GM12878 (cell line): ENCODE measurements at regions not wholly inside any gene's neighbourhood (a gene's known extent, or its start where the extent isn't known, plus 50 kb on each side); places are given as distances from the start of the nearest gene placed in this dataset.

Experiments used
- CHD2 ChIP-seq: IDR thresholded peaks from 2 replicates; pipeline ENCODE4 v1.6.1; 2011; ENCODE audit warnings: low read depth, low read length, improper control_type of control experiment, borderline replicate concordance
- CREB1 ChIP-seq: IDR thresholded peaks from 2 replicates; pipeline ENCODE4 v1.6.1; 2012; ENCODE audit warnings: low read depth, mild to moderate bottlenecking, inconsistent platforms
- HCFC1 ChIP-seq: fragments of 150-350 bp; IDR thresholded peaks from 2 replicates; pipeline ENCODE4 v1.6.1; 2014; ENCODE audit warnings: low read length
- HDAC2 ChIP-seq: fragments of 200-600 bp; sonication (generic); IDR thresholded peaks from 2 replicates; pipeline ENCODE4 v1.6.1; 2017
- LARP7 ChIP-seq: fragments of 450-650 bp; IDR thresholded peaks from 2 replicates; pipeline ENCODE4 v1.6.1; 2017; ENCODE audit warnings: mild to moderate bottlenecking
- MEF2B ChIP-seq: fragments of 450-650 bp; IDR thresholded peaks from 2 replicates; pipeline ENCODE4 v1.6.1; 2018; ENCODE audit warnings: mild to moderate bottlenecking, moderate library complexity; ENCODE audit not compliant: partially characterized antibody, poor library complexity, severe bottlenecking
- MYC ChIP-seq: IDR thresholded peaks from 2 replicates; pipeline ENCODE4 v1.6.1; 2011; ENCODE audit warnings: mild to moderate bottlenecking, low read length, moderate library complexity, inconsistent platforms; ENCODE audit not compliant: insufficient read depth, insufficient replicate concordance, insufficient read length, severe bottlenecking
- PAX8 ChIP-seq: fragments of 450-650 bp; IDR thresholded peaks from 2 replicates; pipeline ENCODE4 v1.6.1; 2017; ENCODE audit warnings: mild to moderate bottlenecking, moderate library complexity
- POLR2A ChIP-seq: IDR thresholded peaks from 2 replicates; pipeline ENCODE4 v1.6.1; 2011; ENCODE audit warnings: low read depth, mild to moderate bottlenecking, low read length
- RELA ChIP-seq: fragments of 450-650 bp; IDR thresholded peaks from 2 replicates; pipeline ENCODE4 v1.8.0; 2014; ENCODE audit warnings: borderline replicate concordance; ENCODE audit not compliant: partially characterized antibody
- SIX5 ChIP-seq: IDR thresholded peaks from 2 replicates; pipeline ENCODE4 v1.6.1; 2011; ENCODE audit warnings: mild to moderate bottlenecking, low read depth, low read length, moderate library complexity; ENCODE audit not compliant: severe bottlenecking
- STAT3 ChIP-seq: IDR thresholded peaks from 2 replicates; pipeline ENCODE4 v1.6.1; 2011; ENCODE audit warnings: low read depth, low read length, improper control_type of control experiment
- TCF3 ChIP-seq: IDR thresholded peaks from 2 replicates; pipeline ENCODE4 v1.6.1; 2012; ENCODE audit warnings: low read depth, mild to moderate bottlenecking, low read length, borderline replicate concordance; ENCODE audit not compliant: insufficient read depth
- TF ChIP-seq, protein P1 (sequence below): IDR thresholded peaks from 2 replicates; pipeline ENCODE4 v1.6.1; 2011; ENCODE audit warnings: borderline replicate concordance, low read depth, mild to moderate bottlenecking, moderate library complexity, low read length; ENCODE audit not compliant: insufficient read depth, poor library complexity, severe bottlenecking
- TF ChIP-seq, protein P2 (sequence below): IDR thresholded peaks from 2 replicates; pipeline ENCODE4 v1.6.1; 2012; ENCODE audit warnings: low read depth, low read length, improper control_type of control experiment
- TF ChIP-seq, protein P3 (sequence below): IDR thresholded peaks from 2 replicates; pipeline ENCODE4 v1.6.1; 2012; ENCODE audit warnings: improper control_type of control experiment, low read depth, low read length; ENCODE audit not compliant: insufficient replicate concordance
- TF ChIP-seq, protein P4 (sequence below): IDR thresholded peaks from 2 replicates; pipeline ENCODE4 v1.6.1; 2012; ENCODE audit warnings: low read depth, low read length, improper control_type of control experiment
- TF ChIP-seq, protein P5 (sequence below): IDR thresholded peaks from 2 replicates; pipeline ENCODE4 v1.6.1; 2012; ENCODE audit warnings: mild to moderate bottlenecking, low read depth, low read length

DNA sequence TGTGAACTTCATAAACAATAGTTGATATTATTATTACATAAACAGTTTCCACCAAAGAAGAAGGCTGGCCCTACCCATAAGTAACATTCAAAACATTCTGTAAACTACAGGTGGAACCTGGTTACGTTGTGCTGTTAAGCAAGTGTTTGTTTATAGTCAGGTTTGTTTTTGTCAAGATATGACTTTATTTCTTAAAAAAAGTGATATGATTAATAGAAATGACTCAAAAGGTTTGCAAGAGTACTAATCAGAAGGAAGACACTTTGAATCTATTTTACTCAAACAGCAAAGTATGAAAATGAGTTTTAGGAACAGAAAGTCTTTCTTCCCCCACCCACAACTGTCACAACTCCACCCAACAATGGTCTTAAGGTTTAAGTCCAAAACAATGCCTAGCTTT is 220.8 kb downstream of the PLK2 start (continued):
- TF ChIP-seq, protein P1, sequence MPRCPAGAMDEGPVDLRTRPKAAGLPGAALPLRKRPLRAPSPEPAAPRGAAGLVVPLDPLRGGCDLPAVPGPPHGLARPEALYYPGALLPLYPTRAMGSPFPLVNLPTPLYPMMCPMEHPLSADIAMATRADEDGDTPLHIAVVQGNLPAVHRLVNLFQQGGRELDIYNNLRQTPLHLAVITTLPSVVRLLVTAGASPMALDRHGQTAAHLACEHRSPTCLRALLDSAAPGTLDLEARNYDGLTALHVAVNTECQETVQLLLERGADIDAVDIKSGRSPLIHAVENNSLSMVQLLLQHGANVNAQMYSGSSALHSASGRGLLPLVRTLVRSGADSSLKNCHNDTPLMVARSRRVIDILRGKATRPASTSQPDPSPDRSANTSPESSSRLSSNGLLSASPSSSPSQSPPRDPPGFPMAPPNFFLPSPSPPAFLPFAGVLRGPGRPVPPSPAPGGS: no peak
- no peak for TF ChIP-seq CREB1
- TF ChIP-seq MYC: no peak
- TF ChIP-seq, protein P2, sequence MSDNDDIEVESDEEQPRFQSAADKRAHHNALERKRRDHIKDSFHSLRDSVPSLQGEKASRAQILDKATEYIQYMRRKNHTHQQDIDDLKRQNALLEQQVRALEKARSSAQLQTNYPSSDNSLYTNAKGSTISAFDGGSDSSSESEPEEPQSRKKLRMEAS: no peak
- no peak for TF ChIP-seq STAT3
- TF ChIP-seq LARP7: no peak
- no peak for TF ChIP-seq HDAC2
- no peak for TF ChIP-seq MEF2B
- TF ChIP-seq, protein P3, sequence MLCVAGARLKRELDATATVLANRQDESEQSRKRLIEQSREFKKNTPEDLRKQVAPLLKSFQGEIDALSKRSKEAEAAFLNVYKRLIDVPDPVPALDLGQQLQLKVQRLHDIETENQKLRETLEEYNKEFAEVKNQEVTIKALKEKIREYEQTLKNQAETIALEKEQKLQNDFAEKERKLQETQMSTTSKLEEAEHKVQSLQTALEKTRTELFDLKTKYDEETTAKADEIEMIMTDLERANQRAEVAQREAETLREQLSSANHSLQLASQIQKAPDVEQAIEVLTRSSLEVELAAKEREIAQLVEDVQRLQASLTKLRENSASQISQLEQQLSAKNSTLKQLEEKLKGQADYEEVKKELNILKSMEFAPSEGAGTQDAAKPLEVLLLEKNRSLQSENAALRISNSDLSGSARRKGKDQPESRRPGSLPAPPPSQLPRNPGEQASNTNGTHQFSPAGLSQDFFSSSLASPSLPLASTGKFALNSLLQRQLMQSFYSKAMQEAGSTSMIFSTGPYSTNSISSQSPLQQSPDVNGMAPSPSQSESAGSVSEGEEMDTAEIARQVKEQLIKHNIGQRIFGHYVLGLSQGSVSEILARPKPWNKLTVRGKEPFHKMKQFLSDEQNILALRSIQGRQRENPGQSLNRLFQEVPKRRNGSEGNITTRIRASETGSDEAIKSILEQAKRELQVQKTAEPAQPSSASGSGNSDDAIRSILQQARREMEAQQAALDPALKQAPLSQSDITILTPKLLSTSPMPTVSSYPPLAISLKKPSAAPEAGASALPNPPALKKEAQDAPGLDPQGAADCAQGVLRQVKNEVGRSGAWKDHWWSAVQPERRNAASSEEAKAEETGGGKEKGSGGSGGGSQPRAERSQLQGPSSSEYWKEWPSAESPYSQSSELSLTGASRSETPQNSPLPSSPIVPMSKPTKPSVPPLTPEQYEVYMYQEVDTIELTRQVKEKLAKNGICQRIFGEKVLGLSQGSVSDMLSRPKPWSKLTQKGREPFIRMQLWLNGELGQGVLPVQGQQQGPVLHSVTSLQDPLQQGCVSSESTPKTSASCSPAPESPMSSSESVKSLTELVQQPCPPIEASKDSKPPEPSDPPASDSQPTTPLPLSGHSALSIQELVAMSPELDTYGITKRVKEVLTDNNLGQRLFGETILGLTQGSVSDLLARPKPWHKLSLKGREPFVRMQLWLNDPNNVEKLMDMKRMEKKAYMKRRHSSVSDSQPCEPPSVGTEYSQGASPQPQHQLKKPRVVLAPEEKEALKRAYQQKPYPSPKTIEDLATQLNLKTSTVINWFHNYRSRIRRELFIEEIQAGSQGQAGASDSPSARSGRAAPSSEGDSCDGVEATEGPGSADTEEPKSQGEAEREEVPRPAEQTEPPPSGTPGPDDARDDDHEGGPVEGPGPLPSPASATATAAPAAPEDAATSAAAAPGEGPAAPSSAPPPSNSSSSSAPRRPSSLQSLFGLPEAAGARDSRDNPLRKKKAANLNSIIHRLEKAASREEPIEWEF: no peak
- TF ChIP-seq PAX8: no peak
- TF ChIP-seq SIX5: no peak
- TF ChIP-seq POLR2A: no peak
- TF ChIP-seq, protein P4, sequence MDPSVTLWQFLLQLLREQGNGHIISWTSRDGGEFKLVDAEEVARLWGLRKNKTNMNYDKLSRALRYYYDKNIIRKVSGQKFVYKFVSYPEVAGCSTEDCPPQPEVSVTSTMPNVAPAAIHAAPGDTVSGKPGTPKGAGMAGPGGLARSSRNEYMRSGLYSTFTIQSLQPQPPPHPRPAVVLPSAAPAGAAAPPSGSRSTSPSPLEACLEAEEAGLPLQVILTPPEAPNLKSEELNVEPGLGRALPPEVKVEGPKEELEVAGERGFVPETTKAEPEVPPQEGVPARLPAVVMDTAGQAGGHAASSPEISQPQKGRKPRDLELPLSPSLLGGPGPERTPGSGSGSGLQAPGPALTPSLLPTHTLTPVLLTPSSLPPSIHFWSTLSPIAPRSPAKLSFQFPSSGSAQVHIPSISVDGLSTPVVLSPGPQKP: no peak
- no peak for TF ChIP-seq TCF3
- no peak for TF ChIP-seq HCFC1
- no peak for TF ChIP-seq RELA
- no peak for TF ChIP-seq CHD2
- TF ChIP-seq, protein P5, sequence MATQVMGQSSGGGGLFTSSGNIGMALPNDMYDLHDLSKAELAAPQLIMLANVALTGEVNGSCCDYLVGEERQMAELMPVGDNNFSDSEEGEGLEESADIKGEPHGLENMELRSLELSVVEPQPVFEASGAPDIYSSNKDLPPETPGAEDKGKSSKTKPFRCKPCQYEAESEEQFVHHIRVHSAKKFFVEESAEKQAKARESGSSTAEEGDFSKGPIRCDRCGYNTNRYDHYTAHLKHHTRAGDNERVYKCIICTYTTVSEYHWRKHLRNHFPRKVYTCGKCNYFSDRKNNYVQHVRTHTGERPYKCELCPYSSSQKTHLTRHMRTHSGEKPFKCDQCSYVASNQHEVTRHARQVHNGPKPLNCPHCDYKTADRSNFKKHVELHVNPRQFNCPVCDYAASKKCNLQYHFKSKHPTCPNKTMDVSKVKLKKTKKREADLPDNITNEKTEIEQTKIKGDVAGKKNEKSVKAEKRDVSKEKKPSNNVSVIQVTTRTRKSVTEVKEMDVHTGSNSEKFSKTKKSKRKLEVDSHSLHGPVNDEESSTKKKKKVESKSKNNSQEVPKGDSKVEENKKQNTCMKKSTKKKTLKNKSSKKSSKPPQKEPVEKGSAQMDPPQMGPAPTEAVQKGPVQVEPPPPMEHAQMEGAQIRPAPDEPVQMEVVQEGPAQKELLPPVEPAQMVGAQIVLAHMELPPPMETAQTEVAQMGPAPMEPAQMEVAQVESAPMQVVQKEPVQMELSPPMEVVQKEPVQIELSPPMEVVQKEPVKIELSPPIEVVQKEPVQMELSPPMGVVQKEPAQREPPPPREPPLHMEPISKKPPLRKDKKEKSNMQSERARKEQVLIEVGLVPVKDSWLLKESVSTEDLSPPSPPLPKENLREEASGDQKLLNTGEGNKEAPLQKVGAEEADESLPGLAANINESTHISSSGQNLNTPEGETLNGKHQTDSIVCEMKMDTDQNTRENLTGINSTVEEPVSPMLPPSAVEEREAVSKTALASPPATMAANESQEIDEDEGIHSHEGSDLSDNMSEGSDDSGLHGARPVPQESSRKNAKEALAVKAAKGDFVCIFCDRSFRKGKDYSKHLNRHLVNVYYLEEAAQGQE: no peak
